HG03064 (cell line): ENCODE measurements at regions not wholly inside any gene's neighbourhood (a gene's known extent, or its start where the extent isn't known, plus 50 kb on each side); places are given as distances from the start of the nearest gene placed in this dataset.

Source experiments
- ATAC-seq: cut with Tn5 transposase; IDR thresholded peaks from one replicate; pipeline ENCODE4 v1.9.1; 2021; ENCODE audit warnings: low read depth; ENCODE audit not compliant: unreplicated experiment

DNA sequence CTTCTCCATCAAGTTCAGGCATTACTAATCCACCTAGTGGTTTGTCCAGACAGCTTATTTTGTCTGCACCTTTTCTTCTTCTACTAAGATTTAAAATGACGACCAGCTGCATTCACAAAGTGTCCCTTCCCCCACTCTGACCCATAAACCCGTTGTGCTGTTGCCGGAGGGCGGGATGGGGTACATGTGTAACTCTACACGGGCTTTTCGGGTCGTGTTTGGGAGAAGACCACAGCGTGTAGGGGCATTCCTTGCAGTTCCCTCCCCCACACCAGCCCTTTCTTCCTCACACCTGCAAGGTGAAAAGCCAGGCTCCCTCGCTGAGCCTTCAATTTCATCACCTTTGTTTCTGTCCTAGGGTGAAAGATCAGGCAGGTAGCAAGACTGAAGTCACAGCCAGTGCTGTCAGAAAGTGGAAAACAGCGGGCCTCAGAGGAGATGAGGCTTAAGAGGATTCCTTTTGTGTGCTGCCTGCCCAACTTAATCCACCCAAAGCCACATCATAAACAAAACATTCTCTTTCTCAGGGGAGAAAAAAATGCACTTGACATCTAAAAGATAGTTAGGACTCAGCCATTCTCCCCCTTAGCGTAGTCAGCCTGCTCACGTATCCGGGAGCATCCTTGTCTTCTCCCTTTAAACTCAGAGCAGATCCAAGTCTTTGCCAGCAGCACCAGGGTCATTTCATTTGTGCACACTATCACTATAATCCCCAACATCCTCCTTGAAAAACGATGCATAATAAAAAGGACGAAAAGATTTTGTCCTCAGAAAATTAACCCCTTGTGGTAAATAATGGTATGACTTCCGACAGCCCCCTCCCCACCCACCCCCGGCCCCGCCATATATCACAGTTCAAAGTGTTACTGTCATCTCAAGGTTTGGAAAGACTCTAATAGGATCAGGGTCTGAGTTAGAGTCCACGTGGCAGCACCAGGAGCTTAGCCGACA, 599.0 kb downstream of the RAB28 start:
- ATAC-seq: no peak

DNA sequence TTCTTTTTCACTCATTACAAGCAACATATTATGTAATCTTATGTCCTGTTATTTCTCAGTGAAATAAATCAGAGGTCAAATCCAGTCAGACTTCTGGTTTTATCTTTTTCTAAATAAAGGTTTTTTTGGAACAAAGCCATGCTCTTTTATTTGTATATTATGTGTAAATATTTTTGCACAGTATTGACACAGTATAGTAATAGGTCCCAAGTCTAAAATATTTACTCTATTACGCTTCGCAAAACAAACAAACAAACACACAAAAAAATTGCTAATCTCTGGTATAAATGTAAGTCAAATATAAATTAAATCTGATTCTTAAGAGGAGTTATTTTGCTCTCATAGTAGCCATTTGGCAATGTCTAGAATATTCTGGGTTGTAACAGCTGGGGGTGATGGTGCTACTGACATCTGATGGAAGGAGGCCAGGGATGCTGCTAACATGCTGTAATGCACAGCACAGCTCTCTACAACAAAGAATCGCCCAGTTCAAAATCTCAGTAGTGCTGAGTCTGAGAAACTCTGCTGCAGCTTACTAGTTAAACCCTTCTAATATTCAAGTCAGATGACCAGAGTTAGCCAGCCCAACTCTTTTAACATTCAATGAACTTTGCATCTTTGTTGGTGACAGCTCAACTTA, 602.1 kb downstream of the RAB28 start:
- no peak for ATAC-seq

DNA sequence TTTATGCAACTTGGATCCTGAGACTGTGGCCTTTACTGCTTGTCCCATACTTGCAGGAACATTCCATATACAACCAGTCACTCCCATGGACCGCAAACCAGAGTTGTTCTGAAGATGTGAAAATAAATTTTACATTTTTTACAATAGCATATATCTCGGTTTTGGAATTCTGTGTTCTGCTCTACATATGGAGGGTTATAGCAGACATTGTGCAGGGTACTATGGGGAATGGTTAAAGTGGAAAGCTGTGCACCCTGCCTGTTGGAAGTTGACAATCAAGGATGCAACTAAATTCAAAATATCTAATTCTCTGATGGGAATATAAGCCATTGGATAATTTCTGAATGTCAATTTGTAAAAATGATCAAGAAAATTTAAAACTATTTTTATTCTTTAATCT, 603.3 kb downstream of the RAB28 start:
- no peak for ATAC-seq

DNA sequence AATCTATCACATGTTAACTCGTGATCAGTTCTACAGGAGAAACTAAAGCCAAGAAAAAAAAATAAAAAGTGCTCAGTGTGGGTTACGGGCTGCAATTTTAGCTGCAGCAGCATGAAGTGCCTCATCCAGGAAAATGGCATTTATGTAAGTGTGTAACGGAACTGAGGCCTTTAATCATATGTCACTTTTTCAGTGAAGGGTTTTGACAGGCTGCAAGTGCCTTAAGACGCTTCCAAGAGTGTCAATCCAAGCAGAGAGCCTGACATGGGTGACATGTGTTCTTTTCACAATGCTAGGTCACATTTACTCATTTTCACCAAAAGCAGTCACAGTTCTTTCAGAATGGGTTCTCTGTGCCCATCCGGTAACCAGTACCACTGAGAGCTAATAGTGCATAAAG, 604.6 kb downstream of the RAB28 start:
- no peak for ATAC-seq

DNA sequence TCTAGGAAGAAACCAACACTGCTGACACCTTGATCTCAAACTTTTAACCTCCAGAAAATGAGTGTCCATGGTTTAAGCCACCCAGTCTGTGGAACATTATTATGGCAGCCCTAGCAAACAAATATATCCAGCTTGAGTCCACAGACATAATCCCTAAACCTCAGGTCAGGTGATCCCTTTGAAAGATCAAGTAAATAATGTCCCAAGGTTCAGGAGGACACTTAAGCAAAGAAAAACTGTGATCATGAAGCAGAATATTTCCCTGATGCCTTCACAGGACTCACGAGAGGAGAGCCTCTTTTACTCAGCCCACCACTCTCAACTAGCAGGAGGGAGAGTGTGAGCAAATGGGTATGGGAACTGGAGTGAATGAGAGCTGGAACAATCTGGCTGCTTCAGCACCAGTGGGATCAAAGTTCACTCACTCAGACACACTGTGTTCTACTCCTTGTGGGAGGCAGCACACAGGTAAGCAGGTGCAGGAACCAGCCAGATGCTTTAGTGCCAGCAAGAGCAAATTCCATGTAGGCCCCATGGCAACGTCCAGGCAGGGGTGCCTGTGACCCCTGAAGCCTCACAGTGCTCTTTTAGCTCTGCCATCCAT, 608.4 kb downstream of the RAB28 start:
- no peak for ATAC-seq

DNA sequence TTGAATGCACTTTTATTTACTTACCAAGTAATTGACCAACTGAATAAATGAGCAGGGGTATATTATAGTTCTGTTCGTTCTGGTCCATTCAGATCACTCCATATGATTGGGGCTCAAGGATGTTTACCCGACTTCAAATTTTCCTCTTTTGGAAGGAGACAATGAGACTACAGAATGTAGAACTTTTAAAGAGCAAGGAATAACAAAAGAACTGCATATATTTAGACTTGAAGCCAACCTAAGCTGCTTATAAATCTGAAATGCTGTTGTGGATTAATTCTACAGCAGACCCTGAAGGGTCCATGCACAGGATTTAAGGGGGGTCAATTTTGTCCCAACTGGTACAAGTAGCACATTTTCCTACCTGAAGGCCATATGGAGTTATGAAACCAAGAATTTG, 610.8 kb downstream of the RAB28 start:
- ATAC-seq: no peak

DNA sequence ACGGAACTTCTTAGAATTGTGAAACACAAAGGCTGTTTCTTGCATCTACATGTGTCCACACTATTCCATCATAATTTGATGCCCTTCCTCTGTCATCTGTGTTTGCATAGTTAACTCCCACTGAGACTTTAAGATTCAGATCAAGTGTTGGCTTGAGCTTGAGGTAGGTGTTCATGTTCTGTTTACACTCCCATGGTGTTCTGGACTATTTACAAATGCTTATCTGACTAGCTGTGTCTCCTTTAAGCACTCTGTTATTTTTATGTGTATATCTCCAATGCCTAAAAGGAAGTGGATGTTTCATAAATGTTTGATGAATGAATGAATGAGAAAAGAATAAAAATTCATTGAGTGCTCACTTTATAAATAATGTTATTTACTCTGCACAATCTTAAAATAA, 622.7 kb downstream of the RAB28 start:
- ATAC-seq: no peak

DNA sequence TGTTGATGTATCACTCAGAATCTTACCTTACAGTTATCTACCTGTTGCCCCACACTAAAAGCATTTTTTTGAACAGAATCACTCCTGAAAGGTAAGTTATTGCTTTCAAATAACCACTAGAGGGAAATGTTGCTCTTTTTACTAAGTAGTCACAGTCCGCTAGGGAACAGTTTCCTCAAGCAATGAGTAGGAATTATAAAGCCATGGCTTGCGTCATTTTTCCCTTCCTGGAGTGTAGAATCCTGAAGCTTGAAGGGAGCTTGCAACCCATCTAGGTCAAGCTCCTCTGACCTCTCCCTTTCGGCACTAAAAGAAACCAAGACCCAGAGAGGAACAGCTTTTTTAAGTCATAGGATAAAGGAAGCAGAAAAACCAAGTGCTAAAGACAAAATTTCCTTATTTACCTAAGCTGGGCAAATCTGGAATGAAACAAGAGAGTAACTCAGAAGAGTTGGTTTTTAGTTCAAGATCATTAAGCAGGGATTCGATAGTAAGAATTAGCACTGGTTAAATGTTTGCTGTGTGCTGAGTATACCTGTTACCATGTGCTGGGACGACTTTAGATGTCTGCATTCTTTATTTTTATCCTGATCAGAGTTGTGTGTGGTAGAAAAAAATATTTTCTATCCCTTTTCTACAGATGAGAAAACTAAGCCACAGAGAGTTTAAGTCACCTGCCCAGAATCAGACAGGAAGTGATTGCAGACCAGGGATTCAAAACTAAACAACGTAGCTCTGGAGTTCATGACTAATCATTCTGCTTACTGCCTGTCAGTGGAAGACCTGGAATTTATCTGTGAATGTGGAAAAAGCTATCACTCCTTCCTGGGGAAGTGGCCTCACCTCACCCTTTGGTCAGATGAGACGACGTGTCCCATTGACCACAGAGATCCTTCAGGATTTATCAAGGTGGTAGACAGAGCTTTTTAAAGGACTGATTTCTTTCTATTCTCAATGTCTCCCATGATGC, 631.5 kb downstream of the RAB28 start:
- ATAC-seq: no peak

DNA sequence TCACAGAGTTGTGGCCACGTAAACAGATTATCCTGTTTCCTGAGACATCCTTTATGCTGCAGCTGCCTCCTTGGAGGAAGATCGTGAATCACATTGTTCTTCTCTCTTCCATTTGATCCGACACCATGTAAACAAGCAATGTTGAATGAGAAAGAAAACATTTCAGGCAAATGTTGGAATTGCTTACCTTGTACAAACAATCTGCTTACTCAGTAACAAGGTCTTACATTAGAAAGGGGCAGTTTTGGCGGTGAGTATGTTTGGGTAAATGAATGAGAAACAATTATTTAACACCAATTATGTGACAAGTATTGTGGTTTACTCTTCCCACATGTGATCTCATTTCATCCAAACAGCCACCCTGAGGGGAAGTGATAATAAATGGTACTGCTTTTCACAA, 637.8 kb downstream of the RAB28 start:
- no peak for ATAC-seq

DNA sequence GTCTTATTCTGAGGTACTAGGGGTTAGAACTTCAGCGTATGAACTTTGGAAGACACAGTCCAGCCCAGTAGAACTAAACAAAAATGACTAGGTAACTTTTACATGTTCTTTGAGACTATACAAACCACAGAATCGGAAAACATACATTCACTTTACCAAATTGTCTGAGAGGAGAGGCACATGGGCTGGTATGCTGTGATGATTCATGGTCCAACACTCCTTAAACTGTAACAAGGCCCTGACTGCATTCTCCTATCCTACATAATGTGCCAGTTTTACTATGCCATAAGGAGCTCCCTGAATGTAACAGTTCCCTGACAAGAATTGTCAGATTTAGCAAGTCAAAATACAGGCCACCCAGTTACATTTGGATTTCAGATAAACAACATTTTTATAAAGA, 640.0 kb downstream of the RAB28 start:
- no peak for ATAC-seq

DNA sequence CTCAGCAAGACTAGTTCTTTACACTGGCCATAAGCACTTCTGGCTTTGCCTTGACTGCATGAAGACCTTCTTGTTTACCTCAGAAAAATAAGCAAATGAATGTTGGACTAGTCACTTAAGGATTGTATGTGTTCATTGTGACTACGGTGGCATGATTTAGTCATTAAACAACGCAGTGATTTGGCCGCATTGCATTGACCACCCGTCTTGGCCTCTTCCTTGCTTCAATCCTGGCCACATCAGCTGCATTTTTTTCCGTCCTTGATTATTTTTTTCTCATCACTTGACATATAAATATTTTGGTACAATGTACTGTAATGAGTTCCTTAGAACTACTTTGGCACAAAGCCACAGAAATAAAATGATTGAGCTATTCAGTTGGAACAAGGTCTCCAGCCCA, 656.2 kb downstream of the RAB28 start:
- no peak for ATAC-seq

DNA sequence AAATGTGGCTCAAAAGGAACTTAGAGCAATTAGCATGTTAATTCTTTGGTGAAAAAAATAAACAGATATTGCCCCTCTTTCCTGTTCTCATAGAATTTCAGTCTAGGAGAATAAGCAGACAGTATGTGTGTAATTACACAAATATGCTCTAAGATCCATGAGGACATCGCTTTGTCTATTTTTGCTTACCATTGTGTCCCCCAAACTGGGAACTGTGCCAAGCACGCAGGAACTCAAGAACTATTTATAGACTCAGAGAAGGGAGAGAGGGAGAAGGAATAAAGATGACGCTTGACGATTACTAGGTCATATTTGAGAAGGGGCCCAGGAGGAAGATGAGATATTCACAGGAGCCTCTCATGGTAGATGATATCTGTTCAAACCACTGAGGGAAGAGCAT, 692.6 kb downstream of the RAB28 start:
- no peak for ATAC-seq

DNA sequence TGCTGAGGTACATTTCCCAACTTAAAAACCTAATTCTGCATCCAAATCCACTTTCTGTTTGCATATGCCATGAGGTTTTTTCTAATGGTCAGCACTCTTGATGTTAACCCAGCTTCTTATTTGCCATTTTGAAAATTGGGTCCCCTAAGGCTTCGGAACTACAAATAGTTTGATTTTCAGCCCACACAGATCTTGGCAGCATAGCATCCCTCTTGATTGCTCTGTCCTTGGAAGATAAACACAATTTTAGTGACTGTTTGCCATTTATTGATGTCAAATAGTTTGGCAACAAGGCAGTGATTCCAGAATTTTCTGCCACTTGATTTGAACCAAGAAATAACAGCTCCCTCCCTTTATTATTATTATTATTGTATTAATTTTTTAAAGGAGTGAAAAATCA, 696.9 kb downstream of the RAB28 start:
- ATAC-seq: no peak

DNA sequence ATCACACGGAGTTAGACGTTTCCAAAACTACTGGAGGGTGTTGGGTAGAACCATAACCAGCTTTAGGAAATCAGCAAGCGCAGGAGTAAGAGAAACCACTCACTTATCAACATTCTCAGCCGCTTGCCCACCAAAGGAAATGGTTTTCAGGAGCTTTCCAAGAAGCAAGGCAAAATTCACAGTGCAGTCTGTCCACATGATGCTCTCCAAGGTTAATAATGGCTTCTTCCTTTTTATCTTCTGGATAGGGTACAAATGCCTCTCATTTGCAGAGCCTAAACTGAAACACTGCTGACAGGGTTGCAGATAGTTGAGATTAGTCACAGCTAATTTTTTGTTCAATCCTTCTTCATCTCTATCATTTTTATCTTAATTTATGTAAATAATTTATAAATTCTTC, 705.4 kb downstream of the RAB28 start:
- ATAC-seq: no peak

DNA sequence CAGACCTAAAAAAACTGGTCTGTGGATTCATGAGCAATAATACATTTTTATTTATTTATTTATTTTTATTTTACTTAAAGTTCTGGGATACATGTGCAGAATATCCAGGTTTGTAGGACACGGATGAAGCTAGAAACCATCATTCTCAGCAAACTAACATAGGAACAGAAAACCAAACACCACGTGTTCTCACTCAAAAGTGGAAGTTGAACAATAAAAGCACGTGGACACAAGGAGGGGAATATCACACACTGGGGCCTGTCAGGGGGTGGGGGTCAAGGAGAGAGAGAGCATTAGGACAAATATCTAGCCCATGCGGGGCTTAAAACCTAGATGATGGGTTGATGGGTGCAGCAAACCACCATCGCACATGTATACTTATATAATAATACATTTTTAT, 705.9 kb downstream of the RAB28 start:
- no peak for ATAC-seq

DNA sequence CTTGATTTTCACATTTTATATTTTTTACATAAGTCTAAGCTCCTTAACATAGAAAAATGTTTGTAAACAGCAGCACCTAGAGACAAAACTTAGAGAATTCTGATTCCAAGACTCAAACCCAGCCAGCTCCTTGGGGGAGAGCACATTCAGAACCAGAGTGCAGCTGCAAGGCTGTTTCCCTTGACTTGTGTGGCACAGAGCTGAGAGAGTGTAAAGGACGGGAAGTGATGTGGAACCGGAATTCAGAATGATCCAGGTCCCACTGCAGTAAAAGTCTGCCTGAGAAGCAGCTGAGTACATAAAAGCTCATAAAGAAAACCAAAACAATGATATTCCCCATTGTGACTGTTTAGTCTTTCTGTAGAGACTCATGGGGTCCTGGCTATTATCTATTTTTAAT, 713.8 kb downstream of the RAB28 start:
- ATAC-seq: no peak

DNA sequence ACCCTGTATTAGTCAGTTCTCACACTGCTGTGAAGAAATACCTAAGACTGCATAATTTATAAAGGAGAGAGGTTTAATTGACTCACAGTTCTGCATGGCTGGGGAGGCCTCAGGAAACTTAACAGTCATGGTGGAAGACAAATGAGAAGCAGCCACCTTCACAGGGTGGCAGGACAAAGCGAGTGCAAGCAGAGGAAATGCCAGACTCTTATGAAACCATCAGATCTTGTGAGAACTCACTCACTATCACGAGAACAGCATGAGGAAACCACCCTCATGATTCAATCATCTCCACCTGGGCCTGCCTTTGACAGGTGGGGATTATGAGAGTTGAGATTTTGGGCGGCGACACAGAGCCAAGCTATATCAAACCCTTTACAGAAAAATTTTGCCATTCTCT, 722.4 kb downstream of the RAB28 start:
- no peak for ATAC-seq

DNA sequence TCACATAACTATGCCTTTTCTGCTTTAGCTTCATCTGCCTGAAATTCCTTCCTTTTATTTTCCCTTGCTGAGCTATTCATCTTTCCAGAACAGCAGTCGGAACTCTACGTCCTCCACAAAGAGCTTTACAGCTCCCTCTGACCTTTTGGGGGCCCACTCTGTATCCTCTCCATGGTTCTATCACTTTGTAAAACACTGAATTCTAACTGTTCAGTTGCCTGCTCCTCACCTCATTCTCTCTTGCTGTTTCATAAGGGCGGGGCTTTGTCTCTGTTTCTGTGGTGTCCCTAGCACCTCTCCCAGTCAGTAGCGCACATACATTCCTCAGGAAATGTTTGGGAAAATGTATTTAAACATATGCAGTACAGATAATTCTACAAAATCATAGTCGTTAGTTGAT, 737.0 kb downstream of the RAB28 start:
- ATAC-seq: no peak

DNA sequence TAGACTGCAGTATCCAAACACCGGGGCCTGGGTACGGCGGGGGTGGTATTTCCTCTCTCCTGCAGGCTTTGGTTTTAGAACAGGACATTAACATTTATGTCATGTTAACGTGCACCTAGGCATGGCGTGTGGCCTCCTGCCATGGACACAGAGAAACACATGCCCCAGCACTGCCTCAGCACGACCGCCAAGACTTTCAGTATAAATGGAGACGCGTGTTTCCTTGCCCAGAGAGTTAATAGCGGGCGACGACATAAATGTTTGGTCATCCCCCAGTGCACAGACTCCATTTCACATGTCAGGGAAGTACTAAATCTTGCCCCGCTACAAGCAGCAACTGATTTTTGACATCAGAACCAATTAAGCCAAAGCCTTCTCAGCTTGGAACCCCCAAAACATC, 737.9 kb downstream of the RAB28 start:
- ATAC-seq: no peak

DNA sequence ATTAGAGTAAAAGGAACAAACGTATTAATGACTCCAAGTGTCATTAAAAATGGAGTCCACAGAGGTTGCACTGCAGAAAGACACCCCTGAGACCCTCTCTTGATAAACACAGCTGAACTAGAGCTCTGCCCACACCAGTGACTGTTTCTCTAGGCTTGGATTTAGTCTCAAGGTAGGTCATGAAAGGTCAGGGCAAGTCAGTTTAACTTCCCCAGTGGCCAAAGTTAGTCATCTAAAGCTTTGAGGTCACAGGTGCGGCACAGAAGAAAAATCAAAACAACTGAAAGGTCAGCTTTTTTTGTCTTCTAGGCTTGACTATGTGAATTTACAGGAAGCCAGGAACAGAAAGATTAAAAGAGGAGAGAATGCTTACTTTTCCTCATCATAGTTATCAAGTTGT, 749.6 kb downstream of the RAB28 start:
- ATAC-seq: no peak

DNA sequence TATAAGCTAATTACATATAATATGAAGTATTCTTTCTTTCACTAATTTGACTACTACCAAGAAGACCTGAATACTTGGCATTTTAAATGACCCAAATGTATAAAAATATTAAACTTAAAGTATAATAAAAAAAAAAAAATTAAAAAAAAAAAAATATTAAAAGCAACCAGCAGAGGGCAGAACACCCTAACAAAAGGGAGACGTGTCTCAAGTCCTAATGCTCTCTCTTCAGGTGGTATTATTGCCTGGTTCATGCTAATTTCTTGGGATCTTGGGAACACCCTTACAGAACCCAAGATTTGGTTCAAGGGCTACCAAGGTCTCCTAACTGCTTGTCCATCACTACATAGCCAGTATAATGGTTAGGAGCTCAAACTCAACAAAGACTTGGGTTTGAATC, 754.8 kb downstream of the RAB28 start:
- no peak for ATAC-seq
